ENCODE measurements at regions not wholly inside any gene's neighbourhood (a gene's known extent, or its start where the extent isn't known, plus 50 kb on each side); places are given as distances from the start of the nearest gene placed in this dataset.
A peak's percentile ranks its signal among the peaks of the same experiment; 100 is the strongest.

DNA sequence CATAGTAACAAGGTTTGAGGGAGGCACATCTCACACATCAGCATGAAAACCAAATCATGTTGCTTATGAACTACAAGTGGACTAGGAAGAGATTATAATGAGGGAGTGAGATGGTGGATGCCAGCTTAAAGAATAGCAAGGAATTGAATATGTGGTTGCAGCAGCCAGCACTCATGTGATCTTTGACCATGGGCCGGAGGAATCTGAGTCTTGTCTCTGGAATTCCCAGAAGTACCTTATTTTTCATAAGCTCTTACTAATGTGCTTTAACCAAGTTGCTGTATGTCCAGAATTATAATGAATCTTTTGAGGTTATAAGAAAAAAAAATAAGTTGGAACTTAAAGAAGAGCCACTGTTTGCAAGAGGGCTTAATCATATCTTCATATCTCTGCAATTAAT is 97.0 kb downstream of the DISP1 start:
- no peak for DNase-seq (ENCODE audit: low read depth)

DNA sequence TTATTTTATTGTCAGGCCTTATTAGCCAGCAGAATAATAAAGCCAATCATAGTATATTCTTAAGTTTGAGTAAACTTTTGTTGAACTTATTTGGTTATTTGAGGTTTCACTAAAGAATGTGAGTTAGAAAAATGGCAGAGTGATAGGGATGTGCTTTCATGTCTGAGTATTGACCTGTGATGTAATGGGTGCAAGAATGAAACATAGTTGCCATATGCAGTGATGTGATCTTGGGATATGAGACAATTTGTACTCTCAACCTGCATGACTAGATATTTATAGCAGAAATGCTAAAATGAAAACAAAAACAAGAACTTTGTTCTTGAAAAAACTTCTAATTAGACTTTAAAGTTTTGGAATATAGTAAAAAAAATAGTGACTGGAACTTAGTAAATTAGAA is 97.9 kb downstream of the DISP1 start:
- DNase-seq (ENCODE audit: low read depth) = no peak

DNA sequence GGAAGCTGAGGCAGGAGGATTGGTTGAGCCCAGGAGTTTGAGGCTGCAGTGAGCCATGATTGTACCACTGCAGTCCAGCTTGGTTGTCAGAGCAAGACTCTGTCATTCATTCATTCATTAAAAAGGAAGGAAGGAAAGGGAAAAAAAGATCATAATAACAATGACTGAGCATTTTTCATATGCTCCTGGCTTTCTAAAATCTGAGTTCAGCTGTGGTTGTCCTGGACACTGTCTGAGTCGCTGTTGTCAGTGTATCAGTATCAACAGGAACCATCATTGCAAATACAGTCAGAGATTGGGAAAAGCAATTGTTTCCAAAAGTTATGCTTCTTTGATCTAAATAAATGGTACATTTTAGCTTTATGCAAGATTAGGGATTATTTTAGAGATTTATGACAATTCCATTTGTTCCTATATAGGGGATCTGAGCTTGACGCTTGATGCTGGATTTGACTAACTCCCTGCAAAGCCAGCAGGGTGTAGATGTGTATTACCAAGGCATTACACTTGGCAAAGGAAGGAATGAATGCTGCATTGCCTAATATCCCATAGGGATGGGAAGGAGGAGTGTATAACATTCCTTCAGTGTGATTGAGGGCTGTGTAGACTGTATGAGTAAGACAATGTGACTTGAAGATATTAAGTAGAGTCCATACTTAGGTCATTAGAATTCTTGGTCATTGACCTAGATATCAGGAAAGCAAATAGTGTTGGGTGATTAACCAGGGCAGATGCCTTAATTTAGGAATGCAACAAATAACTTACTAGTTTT is 100.2 kb downstream of the DISP1 start:
- peak; percentile 33 for DNase-seq (ENCODE audit: low read depth)

DNA sequence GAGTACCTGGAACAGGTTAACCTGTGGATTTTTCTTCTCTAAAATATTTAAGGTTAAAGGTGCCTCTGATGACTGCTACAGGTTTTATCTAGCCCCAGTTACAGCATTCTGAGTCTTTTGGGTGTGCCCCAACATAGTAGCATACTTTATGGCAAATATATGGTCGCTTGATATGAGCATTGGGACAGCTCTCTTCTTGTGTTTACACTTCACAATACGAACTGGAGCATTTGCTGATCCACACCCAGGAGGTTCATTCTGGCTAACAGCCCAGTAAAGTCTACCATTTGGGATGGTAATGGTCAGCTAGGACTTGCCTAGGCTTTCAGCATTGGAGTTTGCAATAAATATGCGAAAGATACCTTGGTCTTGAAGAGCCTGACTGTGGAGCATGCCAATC is 101.3 kb downstream of the DISP1 start:
- no peak for DNase-seq (ENCODE audit: low read depth)

DNA sequence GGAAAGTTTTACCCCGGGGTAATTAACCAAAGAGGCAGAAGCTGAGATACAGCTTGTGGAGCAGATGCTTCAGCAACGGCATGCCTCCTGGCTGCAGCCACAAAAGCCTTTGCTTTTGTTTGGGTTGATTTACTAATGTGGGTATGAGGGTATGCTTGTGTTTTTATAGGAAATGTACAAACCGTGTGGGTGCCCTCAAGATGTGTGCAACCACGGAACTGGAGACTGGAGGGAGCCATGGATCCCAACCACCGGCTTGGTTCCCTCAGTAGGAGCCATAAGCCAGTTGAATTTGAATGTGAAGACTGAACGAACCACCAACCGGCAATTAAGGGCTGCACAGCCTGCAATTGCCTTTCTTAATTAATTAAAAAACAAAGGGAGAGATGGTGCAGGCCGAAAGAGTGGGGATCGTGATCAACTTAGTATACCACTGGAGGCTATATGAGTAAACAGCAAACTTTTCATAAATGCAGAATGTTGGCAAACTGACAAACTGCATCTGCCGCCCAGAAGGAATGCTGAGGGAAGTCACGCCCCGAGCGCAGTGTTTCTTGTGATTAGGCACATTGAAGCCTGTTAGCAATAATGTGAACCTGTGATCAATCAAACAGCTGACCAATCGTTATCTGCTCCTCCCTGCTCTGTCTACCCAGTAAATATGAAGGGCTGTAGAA is 104.1 kb downstream of the DISP1 start:
- no peak for DNase-seq (ENCODE audit: low read depth)

DNA sequence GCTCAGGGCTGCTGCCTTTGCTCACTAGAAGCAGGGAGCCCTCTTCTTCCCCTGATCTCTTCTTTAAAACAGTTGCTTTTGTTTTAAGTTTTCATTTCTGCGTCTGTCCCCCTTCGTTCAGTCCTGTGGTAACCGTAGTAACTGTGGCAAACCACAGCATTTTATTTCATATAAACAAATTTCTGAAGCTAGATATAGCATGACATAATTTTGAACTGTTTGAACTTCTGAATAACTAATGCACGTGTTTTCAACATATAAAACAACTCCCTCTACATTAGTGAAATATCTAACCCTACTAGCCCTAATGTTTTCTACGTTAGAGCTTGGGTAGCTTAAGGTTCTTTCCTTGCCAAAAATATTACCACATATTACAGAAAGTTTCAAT is 104.6 kb downstream of the DISP1 start:
- DNase-seq (ENCODE audit: low read depth) = no peak

DNA sequence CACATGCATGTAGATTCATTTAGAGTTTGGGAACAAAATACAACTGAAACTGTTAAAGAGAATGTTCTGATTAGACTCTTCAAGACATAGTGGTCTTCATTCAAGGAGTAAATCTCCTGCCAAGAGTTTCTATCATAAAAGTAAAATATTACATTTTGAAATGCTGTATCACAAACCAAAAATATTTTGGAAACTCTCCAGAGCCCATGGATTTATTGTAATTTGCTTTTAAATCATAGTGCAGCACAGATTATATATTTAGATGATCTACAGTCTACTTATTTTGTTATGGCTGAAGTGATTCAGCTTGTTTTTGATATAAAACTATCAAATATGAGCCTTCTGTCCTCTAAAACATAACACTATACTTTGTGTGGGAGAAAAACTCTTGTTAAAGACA is 105.3 kb downstream of the DISP1 start:
- DNase-seq (ENCODE audit: low read depth) = no peak

DNA sequence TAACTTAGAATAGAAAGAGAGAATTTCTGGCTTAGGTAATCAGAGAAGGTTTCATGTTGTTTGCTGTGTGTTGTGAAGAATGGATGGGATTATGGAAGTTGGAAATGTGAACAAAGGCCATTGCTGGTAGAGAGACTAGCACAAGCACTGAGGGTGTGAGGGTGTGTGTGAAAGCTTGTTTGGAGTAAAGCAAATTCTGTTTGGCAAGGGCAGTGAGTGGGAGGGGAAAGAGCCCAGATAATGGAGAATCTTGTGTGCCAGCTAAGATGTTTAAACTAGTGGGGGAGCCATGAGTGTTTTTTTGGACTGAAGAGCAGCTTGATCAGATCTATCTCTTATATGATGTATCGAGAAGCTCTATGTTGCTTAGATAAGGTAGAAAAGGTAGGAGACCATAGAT is 107.1 kb downstream of the DISP1 start:
- DNase-seq (ENCODE audit: low read depth) = no peak

DNA sequence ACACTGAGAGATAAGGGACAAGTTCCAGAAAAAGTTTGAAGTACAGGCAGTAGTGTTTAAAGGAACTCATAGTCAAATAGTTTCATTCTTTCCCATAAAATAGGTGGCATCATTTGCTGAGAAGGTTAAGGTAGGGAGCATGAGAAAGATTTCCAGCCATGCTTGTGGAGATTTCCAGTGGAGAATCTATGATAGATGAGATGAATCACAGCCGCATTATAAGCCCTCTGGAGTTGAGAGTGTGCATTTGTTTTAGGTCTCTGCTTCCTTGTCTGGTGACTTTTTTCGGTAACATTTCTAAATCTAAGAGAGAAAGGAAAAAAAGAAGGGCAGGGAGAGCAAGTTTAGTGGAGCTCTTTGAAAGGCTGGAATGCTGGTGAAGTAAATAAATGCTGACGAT is 108.7 kb downstream of the DISP1 start:
- no peak for DNase-seq (ENCODE audit: low read depth)

DNA sequence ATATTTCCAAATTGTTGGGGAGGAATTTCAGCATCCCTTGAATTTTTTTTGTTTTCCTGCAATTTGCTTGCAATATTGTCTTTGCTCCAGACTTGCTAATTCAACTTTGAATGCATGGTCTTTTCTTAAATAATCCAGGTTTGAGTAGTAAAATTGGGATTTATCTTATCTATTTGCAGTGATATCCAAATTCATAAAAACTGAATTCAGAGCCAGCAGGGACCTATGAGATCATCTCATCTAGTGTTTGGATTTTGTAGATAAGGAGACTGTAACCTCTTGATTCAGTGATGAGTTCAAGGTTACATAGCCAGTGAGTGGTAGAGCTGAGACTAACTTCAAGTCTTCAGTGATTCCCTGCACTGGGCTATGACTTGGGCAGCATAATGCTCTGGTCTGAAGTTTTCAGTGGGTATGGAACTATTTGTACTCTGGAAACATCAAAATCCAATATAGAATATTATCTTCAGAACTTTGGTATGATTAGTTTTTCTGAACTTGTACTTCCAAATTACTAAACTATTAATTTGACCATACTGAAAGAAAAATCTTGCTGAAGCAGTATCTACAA is 109.4 kb downstream of the DISP1 start:
- DNase-seq (ENCODE audit: low read depth) = no peak

DNA sequence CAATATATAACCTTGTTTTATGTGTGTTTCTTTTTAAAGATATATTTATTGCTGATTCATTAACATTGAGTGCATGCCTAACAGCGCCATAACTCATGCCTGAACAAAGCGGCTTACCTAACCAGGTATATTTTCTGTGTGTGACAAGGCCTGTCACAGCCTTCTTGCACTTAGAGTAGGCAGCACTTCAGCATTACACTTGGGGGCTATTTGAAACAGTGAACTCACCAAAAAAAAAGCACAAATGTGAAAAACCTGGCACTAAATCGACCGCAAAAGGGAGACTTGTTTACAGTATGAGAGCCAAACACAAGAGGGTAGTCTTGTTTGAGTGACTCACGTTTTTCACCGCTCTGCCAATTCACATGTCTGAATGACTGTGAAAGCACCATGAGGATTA is 111.7 kb downstream of the DISP1 start:
- peak; percentile 44 for DNase-seq (ENCODE audit: low read depth)

DNA sequence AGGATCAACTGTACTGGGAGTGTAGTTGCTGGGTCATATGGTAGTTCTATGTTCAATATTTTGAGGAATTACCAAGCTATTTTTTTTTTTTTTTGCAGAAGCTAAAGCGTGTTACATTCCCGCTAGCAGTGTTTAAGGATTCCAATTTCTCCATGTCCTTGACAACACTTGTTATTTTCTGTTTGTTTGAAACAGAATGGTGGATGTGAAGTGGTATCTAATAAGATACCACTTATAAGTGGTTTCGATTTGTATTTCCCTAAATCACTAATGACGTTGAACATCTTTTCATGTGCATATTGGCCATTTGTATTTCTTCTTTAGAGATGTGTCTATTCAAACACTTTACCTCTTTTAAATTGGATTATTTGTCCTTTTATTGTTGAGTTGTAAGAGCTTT is 112.2 kb downstream of the DISP1 start:
- DNase-seq (ENCODE audit: low read depth) = no peak

DNA sequence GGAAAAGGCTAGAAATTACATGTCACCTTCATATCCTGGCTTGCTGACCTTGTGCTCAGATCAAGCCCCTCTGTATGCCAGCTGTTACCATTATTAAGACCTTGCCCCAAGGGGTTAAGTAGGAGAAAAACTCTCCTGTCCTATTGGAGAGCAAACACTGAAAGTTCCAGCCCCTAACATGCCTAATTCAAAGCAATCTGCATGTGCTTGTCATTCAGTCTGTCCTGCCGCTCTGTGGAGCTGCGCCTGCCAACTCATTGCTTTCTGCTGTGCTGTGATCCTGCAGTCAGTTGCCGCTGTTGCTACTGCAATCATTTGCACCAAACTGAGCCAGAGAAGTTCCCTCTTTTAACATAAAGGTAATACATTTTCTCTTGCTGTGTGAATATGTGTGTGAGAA is 113.4 kb downstream of the DISP1 start:
- no peak for DNase-seq (ENCODE audit: low read depth)

DNA sequence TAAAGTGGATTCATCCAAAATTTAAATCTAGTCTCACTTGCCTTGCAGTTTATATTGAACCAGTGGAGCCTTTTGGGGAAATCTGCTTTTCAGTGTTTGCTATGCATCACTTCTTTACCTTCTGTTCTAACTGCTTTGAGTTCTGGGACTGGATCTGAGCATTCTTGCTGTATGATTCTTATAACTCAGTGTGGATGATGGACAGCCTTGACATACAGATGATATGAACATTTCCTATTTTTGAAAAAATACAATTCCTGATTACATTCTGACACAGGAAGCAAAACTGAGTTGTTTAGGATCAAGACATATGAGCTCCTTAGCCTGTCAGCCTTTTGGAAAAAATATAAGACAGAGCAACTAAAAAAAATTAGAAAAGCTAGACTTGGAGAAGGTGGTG is 115.2 kb downstream of the DISP1 start:
- no peak for DNase-seq (ENCODE audit: low read depth)

DNA sequence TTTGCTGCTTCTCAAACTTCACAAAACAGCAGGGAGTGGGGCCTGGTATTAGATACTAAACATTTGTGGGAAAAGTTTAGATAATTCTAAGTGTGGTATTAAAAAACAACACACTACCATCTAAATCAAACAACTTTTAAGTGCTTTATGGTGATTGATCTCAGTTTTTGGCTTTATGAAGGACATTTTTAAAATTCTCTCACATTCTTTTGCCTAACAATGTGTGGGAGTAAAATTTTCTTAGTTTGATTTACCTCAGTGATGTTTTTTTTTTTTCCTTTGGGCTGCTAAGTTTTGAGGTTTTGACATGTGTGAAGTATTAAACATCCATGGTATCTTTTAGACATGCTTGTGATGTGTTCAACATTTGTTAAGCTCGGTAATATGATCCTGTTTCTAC is 116.2 kb downstream of the DISP1 start:
- no peak for DNase-seq (ENCODE audit: low read depth)

DNA sequence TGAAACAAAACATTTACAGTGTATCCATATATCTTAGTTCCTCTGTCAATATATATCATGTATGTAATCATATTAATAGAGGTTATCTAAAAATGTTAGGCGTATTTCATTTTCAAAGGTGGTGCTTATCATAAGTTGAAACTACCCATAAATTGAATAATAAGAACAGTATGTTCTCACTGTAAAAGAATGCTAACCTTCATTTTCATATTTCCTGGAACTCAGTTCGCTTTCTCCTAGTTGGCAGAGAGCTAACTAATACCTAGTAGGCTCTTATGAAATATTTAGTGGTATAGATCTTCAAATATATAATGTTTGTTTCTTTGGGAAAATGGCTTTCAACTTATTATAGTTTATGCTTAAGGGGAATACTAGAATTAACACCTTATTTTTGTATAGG is 118.4 kb downstream of the DISP1 start:
- DNase-seq (ENCODE audit: low read depth) = no peak

DNA sequence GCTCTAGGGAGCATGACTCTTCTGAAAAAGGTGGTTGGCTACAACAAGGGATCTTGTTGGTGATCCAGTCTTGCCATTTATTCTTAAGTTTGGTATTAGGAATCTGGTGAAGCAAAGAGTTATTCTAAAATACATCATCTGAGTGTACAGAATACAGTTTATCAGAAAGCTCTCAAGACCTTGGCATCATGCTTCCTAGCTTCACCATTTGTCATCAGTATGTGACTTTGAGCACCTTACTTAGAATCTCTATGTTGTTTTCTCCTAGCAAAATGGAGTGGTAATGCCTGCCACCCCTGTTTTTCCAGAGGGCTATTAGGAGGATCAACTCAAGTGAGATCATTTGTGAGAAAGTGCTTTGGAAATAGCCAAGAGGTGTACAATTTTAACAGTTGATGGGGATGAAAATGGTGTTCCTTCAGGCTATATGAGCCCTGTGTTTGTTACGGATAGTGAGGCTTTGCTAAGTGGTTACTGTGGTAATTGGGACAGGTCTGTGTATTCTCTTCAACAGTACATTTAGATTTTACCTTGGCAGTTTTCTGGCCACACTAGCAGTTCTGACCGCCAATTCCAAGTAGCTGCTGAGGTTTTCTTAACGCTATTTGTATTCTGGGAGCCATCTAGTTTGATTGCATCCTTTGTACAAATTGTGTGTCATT is 120.5 kb downstream of the DISP1 start:
- DNase-seq (ENCODE audit: low read depth) = no peak

DNA sequence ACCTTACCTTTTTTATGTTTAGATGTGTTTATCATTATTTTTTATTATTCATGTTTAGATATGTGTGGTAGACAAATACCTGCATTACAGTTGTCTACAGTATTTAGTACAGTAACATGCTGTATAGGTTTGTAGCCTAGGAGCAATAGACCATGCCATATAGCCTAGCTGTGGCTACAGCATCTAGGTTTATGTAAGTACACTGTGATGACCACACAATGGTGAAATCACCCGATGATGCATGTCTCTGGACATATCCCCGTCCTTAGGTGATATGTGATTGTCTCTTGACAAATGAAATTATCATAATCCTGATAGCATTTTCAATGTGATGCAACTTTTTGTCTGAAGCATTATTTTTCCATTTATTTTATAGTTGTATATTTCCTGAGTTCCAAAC is 121.2 kb downstream of the DISP1 start:
- no peak for DNase-seq (ENCODE audit: low read depth)

DNA sequence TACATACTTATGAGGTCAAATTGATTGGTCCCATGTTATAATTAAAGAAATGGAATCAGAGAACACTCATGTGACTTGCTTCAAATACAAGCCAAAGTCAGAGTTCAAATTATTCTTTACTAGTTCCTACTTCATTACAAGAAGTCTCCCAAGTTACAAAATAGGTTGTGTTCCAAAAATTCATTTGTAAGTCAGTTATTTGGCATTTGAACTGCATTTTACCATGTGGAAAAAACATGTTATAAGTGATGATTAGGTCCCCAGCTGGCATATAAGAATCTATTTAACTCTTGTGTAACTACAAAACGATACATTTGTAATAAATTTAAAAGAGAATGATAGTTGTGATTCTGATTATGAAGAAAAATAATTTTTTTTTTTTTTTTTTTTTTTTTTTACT is 124.1 kb downstream of the DISP1 start:
- DNase-seq (ENCODE audit: low read depth) = no peak

DNA sequence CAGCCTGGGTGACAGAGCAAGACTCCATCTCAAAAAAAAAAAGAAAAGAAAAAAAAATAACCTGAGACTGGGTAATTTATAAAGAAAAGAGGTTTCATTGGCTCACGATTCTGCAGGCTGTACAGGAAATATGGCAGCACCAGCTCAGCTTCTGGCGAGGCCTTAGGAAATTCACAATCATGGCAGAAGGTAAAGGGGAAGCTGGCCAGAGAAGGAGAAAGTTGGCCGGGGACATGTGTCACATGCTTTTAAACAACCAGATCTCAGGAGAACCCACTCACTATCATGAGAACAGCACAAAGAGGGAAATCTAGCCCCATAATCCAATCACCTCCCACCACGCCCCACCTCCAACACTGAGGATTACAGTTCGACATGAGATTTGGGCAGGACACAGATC is 125.3 kb downstream of the DISP1 start:
- DNase-seq (ENCODE audit: low read depth) = no peak

DNA sequence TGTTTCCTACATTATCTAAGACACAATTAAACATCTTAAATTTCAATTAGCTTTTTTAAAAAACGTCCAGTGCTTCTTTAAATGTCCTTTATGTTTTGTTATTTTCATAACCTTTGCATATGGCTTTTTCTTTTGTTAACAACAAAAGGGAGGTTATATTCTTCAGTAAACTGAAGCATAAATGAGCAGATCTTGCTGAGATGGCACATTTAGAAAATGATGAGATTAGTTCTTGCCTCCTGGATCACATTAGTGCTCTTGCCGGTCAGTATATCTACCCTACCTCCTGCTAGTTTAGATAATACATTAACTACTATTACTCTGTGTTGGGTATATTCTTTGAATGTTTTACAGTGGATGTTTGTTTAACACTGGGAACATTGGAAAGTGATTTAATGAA is 126.1 kb downstream of the DISP1 start:
- no peak for DNase-seq (ENCODE audit: low read depth)

DNA sequence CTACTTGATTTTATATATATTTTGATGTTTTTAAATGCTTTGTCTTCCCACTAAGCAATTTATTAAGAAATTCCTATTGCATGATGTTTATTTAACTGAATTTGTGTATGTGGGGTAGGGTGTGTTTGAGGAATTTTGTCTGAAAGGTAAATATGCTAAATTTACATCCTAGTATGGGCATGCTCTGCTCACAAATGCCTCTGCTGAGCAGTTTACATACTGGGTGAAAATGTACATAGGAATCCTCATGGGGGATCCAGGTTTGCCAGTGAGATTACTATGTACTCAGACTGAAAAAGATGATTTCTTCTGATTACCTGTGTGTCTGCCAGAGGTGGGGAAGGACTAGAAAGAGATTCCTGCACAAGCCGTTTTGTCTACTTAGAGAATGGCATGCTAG is 126.6 kb downstream of the DISP1 start:
- no peak for DNase-seq (ENCODE audit: low read depth)

DNA sequence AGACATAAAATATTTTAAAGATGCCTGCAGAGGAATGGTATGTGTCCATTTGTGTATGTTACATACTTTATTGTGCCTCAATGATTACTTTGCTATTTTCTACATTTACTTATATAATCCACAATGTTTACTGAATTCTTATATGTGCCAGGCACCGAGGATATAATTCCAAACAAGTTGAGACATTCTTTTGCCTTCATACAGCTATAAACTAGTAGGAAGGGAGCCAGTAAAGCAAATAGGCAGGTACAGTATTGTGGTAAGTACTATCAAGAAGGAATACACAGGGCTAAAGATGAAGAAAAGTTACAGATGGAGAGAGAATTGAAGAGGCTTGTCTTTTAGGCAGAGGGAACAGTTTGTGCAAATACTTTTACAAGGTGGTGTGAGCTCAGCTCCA is 131.6 kb downstream of the DISP1 start:
- no peak for DNase-seq (ENCODE audit: low read depth)

Measured in GM04504 (cell line).